Thymus (tissue), 11 donors: ENCODE measurements at regions not wholly inside any gene's neighbourhood (a gene's known extent, or its start where the extent isn't known, plus 50 kb on each side); places are given as distances from the start of the nearest gene placed in this dataset.
A peak's percentile ranks its signal among the peaks of the same experiment; 100 is the strongest.

ENCODE experiments used
- DNase-seq, 9 donors: peaks; one replicate each; pipeline ENCODE4 v3.0.0-alpha.2; 2013; ENCODE audit warnings: low spot score in 9 of 9, low read depth in 6 of 9, missing footprints in 1 of 9
- H3K27ac ChIP-seq, 2 donors: one replicate each; pipeline ENCODE4 v1.5.1; 2013; ENCODE audit warnings: control low read depth in 1 of 2, low read depth in 1 of 2, low read length in 1 of 2, mild to moderate bottlenecking in 1 of 2, moderate library complexity in 1 of 2
- H3K27me3 ChIP-seq, 2 donors: one replicate each; pipeline ENCODE4 v1.5.1; 2013; ENCODE audit warnings: low read length in 1 of 2; ENCODE audit not compliant: control insufficient read depth in 2 of 2, insufficient read depth in 1 of 2
- H3K36me3 ChIP-seq, 2 donors: one replicate each; pipeline ENCODE4 v1.5.1; 2013; ENCODE audit warnings: low read length in 1 of 2, mild to moderate bottlenecking in 1 of 2, moderate library complexity in 1 of 2; ENCODE audit not compliant: control insufficient read depth in 2 of 2, insufficient read depth in 2 of 2
- H3K4me1 ChIP-seq, 2 donors: one replicate each; pipeline ENCODE4 v1.5.1; 2013; ENCODE audit warnings: low read length in 2 of 2; ENCODE audit not compliant: control insufficient read depth in 2 of 2, insufficient read depth in 2 of 2
- H3K4me3 ChIP-seq, 2 donors: one replicate each; pipeline ENCODE4 v1.5.1; 2013; ENCODE audit warnings: low read length in 2 of 2, control low read depth in 1 of 2, mild to moderate bottlenecking in 1 of 2
- H3K9me3 ChIP-seq, 2 donors: one replicate each; pipeline ENCODE4 v1.5.1; 2013; ENCODE audit warnings: low read length in 1 of 2, mild to moderate bottlenecking in 1 of 2; ENCODE audit not compliant: control insufficient read depth in 2 of 2, insufficient read depth in 1 of 2
- WGBS: extraction: QIAGEN DNeasy Blood & Tissue Kit; methylation state at CpG from one replicate; pipeline ENCODE4 v1.1.7; 2013; 5-methylcytosine and 5-hydroxymethylcytosine counted together
- donor health status: healthy.

DNA sequence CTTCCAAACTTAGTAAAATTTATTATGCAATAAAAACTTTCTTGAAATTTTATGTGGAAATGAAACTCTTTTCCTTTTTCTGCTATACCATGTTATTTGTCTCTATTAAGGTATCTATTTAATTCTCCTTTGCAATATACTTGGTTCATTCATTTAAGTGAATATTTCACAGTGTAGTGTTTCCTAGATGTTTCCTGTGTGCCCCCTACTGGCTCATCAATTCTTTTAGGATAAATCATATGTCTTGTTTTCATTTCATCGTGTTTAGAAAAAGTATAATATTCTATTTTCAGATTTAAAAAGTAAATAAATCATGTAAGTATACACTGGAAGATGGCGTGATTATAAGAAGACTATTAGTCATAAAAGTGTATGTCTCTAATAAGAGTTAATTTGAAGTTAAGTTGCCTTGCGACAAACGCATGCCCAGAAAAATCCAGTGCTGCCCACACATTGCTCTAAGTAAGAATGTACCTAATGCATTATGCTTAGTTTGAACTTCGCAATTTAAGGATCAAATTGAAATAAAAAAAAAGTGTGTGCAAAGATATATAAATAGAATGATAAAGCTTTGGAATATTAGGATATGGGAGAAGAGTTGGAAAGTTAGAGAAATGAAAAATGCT, 525.4 kb downstream of the KCNJ3 start:
- Histone ChIP-seq H3K9me3 (no peaks in the 10 kb centered on the region), H3K4me1 (no peaks in the 10 kb centered on the region), H3K36me3 (no peaks in the 10 kb centered on the region), H3K27me3 (no peaks in the 10 kb centered on the region), H3K27ac (no peak overlapping the region), H3K4me3 (no peak overlapping the region)
- DNase-seq: peak in 2 of 9 donors; percentile 3 to 5
- WGBS: 72% methylated on average over 5 of the region's 5 CpGs

DNA sequence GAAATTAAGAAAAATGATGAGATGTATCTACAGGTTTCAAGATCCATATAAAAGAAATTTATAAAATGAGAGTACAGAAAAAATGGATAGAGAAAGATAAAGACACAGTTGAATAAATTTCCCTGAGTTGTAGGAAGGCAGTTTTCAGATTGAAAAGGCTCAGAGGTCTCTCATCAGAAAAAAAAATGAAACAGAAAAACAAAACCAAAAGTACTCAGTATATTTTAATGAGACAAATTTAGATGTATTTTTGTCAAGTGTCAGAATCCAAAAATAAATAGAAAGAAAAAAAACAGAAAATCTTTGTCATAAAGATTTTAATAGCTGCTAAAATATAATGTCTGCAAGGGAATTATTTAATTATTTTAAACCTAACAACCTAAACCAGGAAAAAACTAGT, 520.5 kb downstream of the KCNJ3 start:
- no peaks in the 10 kb centered on the region for H3K4me1 ChIP-seq
- H3K36me3 ChIP-seq: no peaks in the 10 kb centered on the region
- H3K27me3 ChIP-seq: no peaks in the 10 kb centered on the region
- no peak for DNase-seq
- H3K27ac ChIP-seq: no peak overlapping the region
- H3K4me3 ChIP-seq: no peak overlapping the region
- H3K9me3 ChIP-seq: no peaks in the 10 kb centered on the region

DNA sequence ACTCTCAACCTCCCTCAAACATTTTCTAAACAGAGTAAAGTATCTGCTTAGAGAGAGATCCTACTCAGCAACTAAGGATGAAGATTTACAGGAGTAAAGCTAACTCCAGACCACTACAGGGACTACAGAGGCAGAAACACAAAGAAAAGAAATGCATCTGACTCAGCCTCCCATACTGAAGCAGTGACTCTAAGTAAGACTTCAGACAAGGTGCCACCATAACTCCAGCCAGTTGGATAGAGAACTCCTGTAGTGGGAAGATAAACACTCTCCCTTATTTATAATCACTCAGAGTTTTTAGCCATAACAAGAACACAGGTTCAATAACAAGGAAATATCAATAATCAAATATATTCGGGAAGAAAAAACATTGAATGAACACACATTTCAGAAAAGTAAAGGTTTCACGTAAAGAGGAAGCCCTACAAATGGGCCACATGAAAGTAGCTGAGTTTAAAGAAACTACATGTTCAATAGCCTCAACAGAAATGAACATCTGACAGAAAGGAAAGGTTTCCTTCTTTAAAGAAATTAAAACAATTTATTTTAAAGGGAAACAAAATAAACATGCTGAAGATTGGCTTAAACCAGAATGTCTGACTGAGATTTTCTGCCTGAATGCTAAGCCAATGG, 519.9 kb downstream of the KCNJ3 start:
- H3K27ac ChIP-seq: no peak overlapping the region
- H3K4me1 ChIP-seq: no peaks in the 10 kb centered on the region
- H3K4me3 ChIP-seq: no peak overlapping the region
- no peaks in the 10 kb centered on the region for H3K36me3 ChIP-seq
- H3K27me3 ChIP-seq: no peaks in the 10 kb centered on the region
- no peak for DNase-seq
- no peaks in the 10 kb centered on the region for H3K9me3 ChIP-seq
- WGBS: 90% methylated on average over 2 of the region's 2 CpGs

DNA sequence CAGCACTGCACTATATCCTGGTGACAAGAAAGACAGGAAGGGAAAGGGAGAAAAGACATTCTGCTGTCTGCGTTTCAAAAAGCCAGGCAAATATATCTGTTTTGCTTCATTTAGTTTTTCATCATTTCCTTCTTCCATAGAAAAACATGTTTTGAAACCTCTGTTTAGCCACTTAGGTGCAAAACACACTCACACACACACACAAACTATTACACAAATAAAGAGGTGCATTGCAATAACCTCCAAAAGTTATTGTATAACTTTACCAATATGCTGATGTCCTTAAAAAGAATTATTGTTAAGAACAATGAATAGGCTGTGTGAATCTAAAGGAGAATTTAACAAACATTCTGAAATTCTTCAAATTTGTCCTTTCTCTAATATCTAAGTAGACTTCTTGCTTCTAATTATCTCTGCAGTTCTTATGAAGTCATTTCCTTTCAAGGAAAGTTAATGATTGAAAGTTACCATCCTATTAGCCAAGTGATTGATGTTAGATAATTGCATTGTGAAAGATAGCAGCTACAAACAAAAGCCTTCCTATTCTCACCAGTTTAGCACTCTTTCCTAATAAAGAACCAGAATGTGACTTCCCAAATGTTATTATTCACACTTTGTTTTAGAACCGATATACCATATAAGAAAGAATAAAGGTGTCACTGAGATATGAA, 516.7 kb downstream of the KCNJ3 start:
- H3K27ac ChIP-seq: no peak overlapping the region
- H3K27me3 ChIP-seq: no peaks in the 10 kb centered on the region
- no peak for DNase-seq
- no peaks in the 10 kb centered on the region for H3K9me3 ChIP-seq
- H3K36me3 ChIP-seq: no peaks in the 10 kb centered on the region
- WGBS: 98% methylated on average over 2 of the region's 2 CpGs
- H3K4me3 ChIP-seq: no peak overlapping the region
- no peaks in the 10 kb centered on the region for H3K4me1 ChIP-seq

DNA sequence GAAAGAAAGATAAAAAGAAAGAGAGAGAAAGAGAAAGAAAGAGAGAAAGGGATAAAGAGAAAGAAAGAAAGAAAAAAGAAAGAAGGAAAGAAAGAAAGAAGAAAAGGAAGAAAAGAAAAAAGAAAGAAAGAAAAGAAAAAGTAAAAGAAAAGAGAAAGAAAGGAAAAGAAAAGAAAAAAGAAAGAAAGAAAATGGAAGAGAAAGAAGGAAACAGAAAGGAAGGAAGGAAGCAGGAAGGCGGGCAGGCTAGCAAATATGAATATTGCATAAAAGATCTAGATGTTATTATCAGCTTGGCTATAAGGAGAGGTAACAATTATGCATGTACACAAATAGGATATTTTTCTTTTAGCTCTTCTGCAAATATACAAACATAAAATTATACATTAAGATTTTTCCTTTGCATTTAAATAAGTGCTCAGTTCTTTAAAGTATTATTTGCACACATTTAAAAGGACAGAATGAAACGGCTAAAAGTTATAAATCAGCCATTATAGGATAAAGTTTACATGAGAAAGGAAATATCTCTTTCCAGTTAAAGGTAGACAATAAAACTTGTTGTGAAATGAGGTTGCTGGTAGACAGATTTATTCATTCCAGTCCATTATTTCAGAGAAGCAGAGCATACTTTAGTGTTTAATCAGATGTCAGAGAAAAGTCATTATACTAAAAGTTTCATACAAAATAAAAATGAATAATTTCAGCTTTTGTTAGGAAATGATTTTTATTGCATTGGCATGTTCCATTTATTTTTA, 511.4 kb downstream of the KCNJ3 start:
- 80% methylated on average over 2 of the region's 2 CpGs for WGBS
- Histone ChIP-seq H3K27me3 (no peaks in the 10 kb centered on the region), H3K9me3 (no peaks in the 10 kb centered on the region), H3K4me1 (no peaks in the 10 kb centered on the region), H3K36me3 (no peaks in the 10 kb centered on the region), H3K4me3 (no peak overlapping the region), H3K27ac (no peak overlapping the region)
- DNase-seq: no peak

DNA sequence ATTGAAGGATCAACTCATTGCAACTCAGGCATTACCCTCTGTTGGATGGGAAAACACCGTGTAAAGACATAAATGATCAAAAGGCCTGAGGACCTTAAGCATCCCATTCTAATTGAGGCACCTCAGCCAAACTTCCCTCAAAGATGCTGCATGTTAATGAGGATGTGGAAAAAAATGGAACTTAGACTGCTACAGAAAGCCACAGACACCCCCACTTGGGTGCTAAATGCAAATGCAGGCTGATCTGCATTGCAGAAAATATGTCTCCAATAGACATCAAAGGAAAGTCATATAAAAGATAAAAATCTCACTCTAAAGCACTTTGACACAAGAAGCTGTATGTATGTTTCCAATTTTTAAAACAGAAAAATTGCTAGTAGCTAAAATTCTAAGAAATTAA, 504.7 kb downstream of the KCNJ3 start:
- WGBS: 86% methylated on average over 1 of the region's 1 CpG
- H3K27me3 ChIP-seq: no peaks in the 10 kb centered on the region
- H3K9me3 ChIP-seq: no peaks in the 10 kb centered on the region
- no peaks in the 10 kb centered on the region for H3K36me3 ChIP-seq
- no peak for DNase-seq
- no peak overlapping the region for H3K4me3 ChIP-seq
- H3K27ac ChIP-seq: no peak overlapping the region
- no peaks in the 10 kb centered on the region for H3K4me1 ChIP-seq

DNA sequence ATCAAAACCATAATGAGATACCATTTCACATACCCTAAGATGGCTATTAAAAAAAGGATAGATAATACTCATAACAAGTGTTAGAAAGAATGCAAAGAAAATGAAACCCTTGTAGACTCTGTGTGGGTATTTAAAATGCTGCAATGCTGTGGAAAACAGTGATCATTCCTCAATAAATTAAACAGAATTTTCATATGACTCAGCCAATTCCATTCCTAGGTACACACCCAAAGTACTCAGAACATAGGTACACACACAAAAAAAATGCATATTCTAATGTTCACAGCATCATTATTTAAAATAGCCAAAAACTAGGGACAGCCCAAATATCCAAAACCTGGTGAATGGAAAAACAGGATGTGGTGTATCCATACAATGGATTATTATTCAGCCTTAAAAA, 502.3 kb downstream of the KCNJ3 start:
- Histone ChIP-seq H3K9me3 (no peaks in the 10 kb centered on the region), H3K27me3 (no peaks in the 10 kb centered on the region)
- DNase-seq: no peak

DNA sequence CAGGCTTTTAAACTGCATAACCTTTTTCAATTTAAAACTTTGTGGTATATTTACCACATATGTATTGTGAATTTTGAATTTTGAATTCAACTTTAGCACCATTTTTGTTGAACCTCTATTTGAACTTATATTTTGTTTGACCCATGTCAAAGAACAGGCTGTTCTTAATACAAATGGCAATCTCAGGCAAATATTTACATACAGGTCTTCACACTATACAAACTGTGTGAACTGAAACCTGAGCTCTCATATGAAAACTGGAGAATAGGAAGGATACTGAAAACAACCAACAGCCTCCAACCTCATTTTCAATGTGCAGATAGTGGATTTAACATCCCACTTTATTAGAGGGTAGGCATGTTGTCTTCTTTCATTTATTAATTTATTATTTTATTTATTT, 491.8 kb downstream of the KCNJ3 start:
- Histone ChIP-seq H3K27ac (no peak overlapping the region), H3K36me3 (no peaks in the 10 kb centered on the region), H3K27me3 (no peaks in the 10 kb centered on the region), H3K9me3 (no peaks in the 10 kb centered on the region), H3K4me1 (no peaks in the 10 kb centered on the region), H3K4me3 (no peak overlapping the region)
- DNase-seq: no peak

More for the DNA sequence above, 502.3 kb downstream of the KCNJ3 start:
- Histone ChIP-seq H3K4me1 (no peaks in the 10 kb centered on the region), H3K36me3 (no peaks in the 10 kb centered on the region), H3K4me3 (no peak overlapping the region), H3K27ac (no peak overlapping the region)

DNA sequence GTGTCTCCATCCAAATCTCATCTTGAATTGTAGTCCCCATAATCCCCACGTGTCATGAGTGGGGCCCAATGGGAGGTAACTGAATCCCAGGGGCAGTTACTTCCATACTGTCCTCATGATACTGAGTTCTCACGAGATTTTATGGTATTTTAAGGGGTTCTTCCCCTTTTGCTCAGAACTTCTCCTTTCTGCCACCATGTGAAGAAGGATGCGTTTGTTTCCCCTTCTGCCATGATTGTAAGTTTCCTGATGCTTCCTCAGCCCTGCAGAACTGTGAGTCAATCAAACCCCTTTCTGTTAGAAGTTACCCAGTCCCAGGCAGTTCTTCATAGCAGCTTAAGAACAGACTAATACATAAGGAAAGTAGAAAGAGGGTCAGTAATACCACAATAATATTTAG, 480.4 kb downstream of the KCNJ3 start:
- H3K36me3 ChIP-seq: no peaks in the 10 kb centered on the region
- H3K9me3 ChIP-seq: no peaks in the 10 kb centered on the region
- H3K27ac ChIP-seq: no peak overlapping the region
- 62% methylated on average over 3 of the region's 3 CpGs for WGBS
- no peak overlapping the region for H3K4me3 ChIP-seq
- H3K27me3 ChIP-seq: no peaks in the 10 kb centered on the region
- no peak for DNase-seq
- H3K4me1 ChIP-seq: no peaks in the 10 kb centered on the region
